ENCODE measurements at regions not wholly inside any gene's neighbourhood (a gene's known extent, or its start where the extent isn't known, plus 50 kb on each side); places are given as distances from the start of the nearest gene placed in this dataset.
"Not testable (repeated sequence)": the region's sequence is repeated elsewhere in the genome, so short reads cannot be mapped to it uniquely, and the experiment has no call there.

GRCh38 chr12:105506678-105507310 lies 176.3 kb downstream of the C12orf75 start:
- H3K4me3 ChIP-seq (ENCODE audit: low read depth, low read length) = no peak overlapping the region
- H3K36me3 ChIP-seq = no peaks in the 10 kb centered on the region
- DNase-seq = no peak
- H3K27me3 ChIP-seq = no peaks in the 10 kb centered on the region
- no peaks in the 10 kb centered on the region for H3K9me3 ChIP-seq
- H3K4me1 ChIP-seq = no peaks in the 10 kb centered on the region
- no peak for TF ChIP-seq CTCF (IDR thresholded peaks at IDR 0.05; ENCODE audit: low read depth, low read length)

GRCh38 chr12:105507311-105508038 lies 177.0 kb downstream of the C12orf75 start:
- no peak for TF ChIP-seq CTCF (IDR thresholded peaks at IDR 0.05; ENCODE audit: low read depth, low read length)
- DNase-seq = no peak
- no peaks in the 10 kb centered on the region for H3K27me3 ChIP-seq
- H3K4me3 ChIP-seq (ENCODE audit: low read depth, low read length) = no peak overlapping the region
- no peaks in the 10 kb centered on the region for H3K9me3 ChIP-seq
- no peaks in the 10 kb centered on the region for H3K4me1 ChIP-seq
- H3K36me3 ChIP-seq = no peaks in the 10 kb centered on the region

- no peaks in the 10 kb centered on the region for H3K27me3 ChIP-seq
- no peak for DNase-seq
- no peaks in the 10 kb centered on the region for H3K36me3 ChIP-seq
- no peaks in the 10 kb centered on the region for H3K9me3 ChIP-seq
- TF ChIP-seq CTCF (IDR thresholded peaks at IDR 0.05; ENCODE audit: low read depth, low read length) = no peak
- H3K4me1 ChIP-seq = no peaks in the 10 kb centered on the region
- no peak overlapping the region for H3K4me3 ChIP-seq (ENCODE audit: low read depth, low read length)
Measured at GRCh38 chr12:105508096-105508495, 177.6 kb downstream of the C12orf75 start.

GRCh38 chr12:105510526-105510925 lies 180.0 kb downstream of the C12orf75 start:
- no peaks in the 10 kb centered on the region for H3K9me3 ChIP-seq
- H3K36me3 ChIP-seq = no peaks in the 10 kb centered on the region
- no peak overlapping the region for H3K4me3 ChIP-seq (ENCODE audit: low read depth, low read length)
- TF ChIP-seq CTCF (IDR thresholded peaks at IDR 0.05; ENCODE audit: low read depth, low read length) = no peak
- DNase-seq = no peak
- no peaks in the 10 kb centered on the region for H3K4me1 ChIP-seq
- H3K27me3 ChIP-seq = no peaks in the 10 kb centered on the region

DNA sequence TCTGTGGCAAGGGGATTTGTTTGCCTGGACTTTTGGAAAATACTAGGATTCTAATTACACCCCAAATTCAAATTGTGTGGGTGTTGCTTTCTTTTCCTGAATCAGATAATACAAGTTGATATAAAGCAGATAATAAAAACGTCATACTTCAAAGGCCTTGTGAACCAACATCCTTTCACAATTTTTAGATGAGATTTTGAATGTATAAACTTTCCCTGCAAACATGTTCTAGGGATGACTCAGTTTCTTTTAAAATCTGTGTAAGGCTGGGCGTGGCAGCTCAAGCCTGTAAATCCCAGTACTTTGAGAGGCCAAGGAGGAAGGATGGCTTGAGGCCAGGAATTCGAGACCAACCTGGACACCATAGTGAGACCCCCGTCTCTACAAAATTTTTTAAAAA lies 182.4 kb downstream of the C12orf75 start:
- not testable (repeated sequence) for DNase-seq; H3K9me3 ChIP-seq; H3K4me3 ChIP-seq (ENCODE audit: low read depth, low read length); H3K4me1 ChIP-seq; H3K27me3 ChIP-seq; H3K36me3 ChIP-seq

GRCh38 chr12:105522166-105522825 lies 191.8 kb downstream of the C12orf75 start:
- H3K4me1 ChIP-seq = no peaks in the 10 kb centered on the region
- H3K36me3 ChIP-seq = no peaks in the 10 kb centered on the region
- TF ChIP-seq CTCF (IDR thresholded peaks at IDR 0.05; ENCODE audit: low read depth, low read length) = no peak
- no peaks in the 10 kb centered on the region for H3K27me3 ChIP-seq
- no peak for DNase-seq
- H3K9me3 ChIP-seq = no peaks in the 10 kb centered on the region
- no peak overlapping the region for H3K4me3 ChIP-seq (ENCODE audit: low read depth, low read length)

All from BE2C (cell line).